ENCODE measurements at regions not wholly inside any gene's neighbourhood (a gene's known extent, or its start where the extent isn't known, plus 50 kb on each side); places are given as distances from the start of the nearest gene placed in this dataset.

- Histone ChIP-seq H4K91ac (ENCODE audit: insufficient read length, low read depth, low read length) (no peak overlapping the region), H3K4me1 (ENCODE audit: insufficient read depth, low read length) (no peaks in the 10 kb centered on the region), H2BK15ac (ENCODE audit: low read depth, low read length) (no peak overlapping the region), H3K56ac (ENCODE audit: insufficient read length, low read depth, low read length) (no peak overlapping the region), H3K14ac (ENCODE audit: insufficient read depth, low read length) (no peak overlapping the region), H4K5ac (ENCODE audit: insufficient read length, low read depth, low read length) (no peak overlapping the region), H3K23me2 (ENCODE audit: insufficient read length, low read depth, low read length, poor library complexity, severe bottlenecking) (no peaks in the 10 kb centered on the region), H3K27me3 (ENCODE audit: insufficient read depth, low read length) (no peaks in the 10 kb centered on the region), H3T11ph (ENCODE audit: low read length) (no peak overlapping the region), H3K9me3 (ENCODE audit: control insufficient read depth, low read depth, low read length) (no peaks in the 10 kb centered on the region), H2BK12ac (ENCODE audit: insufficient read length, low read depth, low read length) (no peak overlapping the region), H4K20me1 (ENCODE audit: control insufficient read depth, insufficient read depth, insufficient read length) (no peaks in the 10 kb centered on the region), H4K8ac (replicated peaks; ENCODE audit: insufficient read length, low read depth, low read length) (no peak overlapping the region), H2BK5ac (ENCODE audit: insufficient read length, low read length) (no peak overlapping the region), H2AFZ (ENCODE audit: low read length) (no peak overlapping the region), H2AK5ac (ENCODE audit: insufficient read length, low read length) (no peak overlapping the region), H3K4ac (ENCODE audit: low read depth, low read length) (no peak overlapping the region), H3K79me2 (ENCODE audit: insufficient read depth, low read length) (no peaks in the 10 kb centered on the region), H2BK20ac (ENCODE audit: low read depth, low read length, poor library complexity, severe bottlenecking) (no peak overlapping the region), H3K18ac (ENCODE audit: insufficient read length, low read depth, low read length) (no peak overlapping the region), H3K23ac (ENCODE audit: insufficient read length, low read depth, low read length) (no peak overlapping the region), H3K27ac (ENCODE audit: insufficient read length, low read depth, low read length) (no peak overlapping the region), H3K4me2 (ENCODE audit: insufficient read depth, insufficient read length, low read length) (no peak overlapping the region), H3K9ac (ENCODE audit: extremely low read depth, insufficient read length, low read length) (no peak overlapping the region), H3K79me1 (ENCODE audit: insufficient read depth, low read depth, low read length, poor library complexity, severe bottlenecking) (no peaks in the 10 kb centered on the region), H2BK120ac (ENCODE audit: low read depth, low read length, poor library complexity, severe bottlenecking) (no peak overlapping the region)
- TF ChIP-seq, protein P1, sequence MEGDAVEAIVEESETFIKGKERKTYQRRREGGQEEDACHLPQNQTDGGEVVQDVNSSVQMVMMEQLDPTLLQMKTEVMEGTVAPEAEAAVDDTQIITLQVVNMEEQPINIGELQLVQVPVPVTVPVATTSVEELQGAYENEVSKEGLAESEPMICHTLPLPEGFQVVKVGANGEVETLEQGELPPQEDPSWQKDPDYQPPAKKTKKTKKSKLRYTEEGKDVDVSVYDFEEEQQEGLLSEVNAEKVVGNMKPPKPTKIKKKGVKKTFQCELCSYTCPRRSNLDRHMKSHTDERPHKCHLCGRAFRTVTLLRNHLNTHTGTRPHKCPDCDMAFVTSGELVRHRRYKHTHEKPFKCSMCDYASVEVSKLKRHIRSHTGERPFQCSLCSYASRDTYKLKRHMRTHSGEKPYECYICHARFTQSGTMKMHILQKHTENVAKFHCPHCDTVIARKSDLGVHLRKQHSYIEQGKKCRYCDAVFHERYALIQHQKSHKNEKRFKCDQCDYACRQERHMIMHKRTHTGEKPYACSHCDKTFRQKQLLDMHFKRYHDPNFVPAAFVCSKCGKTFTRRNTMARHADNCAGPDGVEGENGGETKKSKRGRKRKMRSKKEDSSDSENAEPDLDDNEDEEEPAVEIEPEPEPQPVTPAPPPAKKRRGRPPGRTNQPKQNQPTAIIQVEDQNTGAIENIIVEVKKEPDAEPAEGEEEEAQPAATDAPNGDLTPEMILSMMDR (conservative IDR thresholded peaks at IDR 0.05), result no peak
- no peak for DNase-seq
- Mint-ChIP-seq H3K4me3 (no peak overlapping the region), H3K27ac (no peak overlapping the region), H3K9me3 (peaks cover 24 to 26% of the 10 kb centered on the region in 2 experiments), H3K36me3 (ENCODE audit: insufficient read depth in 1 of 3, low read depth in 3 of 3) (peaks cover 5 to 36% (median 20%) of the 10 kb centered on the region in 3 experiments), H3K4me1 (peaks cover 0 to 4% of the 10 kb centered on the region in 2 experiments; a peak in 1 of 4 replicates), H3K27me3 (ENCODE audit: low read depth) (no peaks in the 10 kb centered on the region)
- WGBS (ENCODE audit: extremely low coverage, insufficient read length, low lambda C conversion rate), result no CpG with 5 or more reads among the region's 2 CpGs
Observed at GRCh38 chr7:12056977-12057376, 154.1 kb upstream of the TMEM106B start.

All from H9 (cell line).